OCI-LY7 (cell line): ENCODE measurements at regions not wholly inside any gene's neighbourhood (a gene's known extent, or its start where the extent isn't known, plus 50 kb on each side); places are given as distances from the start of the nearest gene placed in this dataset.

Source experiments
- EZH2phosphoT487 ChIP-seq: fragments of 200-600 bp; sonication (generic); IDR thresholded peaks from 2 replicates; pipeline ENCODE4 v1.6.1; 2018; ENCODE audit warnings: low read depth, borderline replicate concordance, mild to moderate bottlenecking, mixed run types, antibody characterized with exemption, low read length, moderate library complexity, mixed read lengths
- TF ChIP-seq, protein P1 (sequence below): fragments of 200-600 bp; sonication (generic); conservative IDR thresholded peaks from 2 replicates; pipeline ENCODE4 v1.5.1; 2014; ENCODE audit warnings: mild to moderate bottlenecking, antibody characterized with exemption, low read length, moderate library complexity, mixed read lengths

- TF ChIP-seq, protein P1, sequence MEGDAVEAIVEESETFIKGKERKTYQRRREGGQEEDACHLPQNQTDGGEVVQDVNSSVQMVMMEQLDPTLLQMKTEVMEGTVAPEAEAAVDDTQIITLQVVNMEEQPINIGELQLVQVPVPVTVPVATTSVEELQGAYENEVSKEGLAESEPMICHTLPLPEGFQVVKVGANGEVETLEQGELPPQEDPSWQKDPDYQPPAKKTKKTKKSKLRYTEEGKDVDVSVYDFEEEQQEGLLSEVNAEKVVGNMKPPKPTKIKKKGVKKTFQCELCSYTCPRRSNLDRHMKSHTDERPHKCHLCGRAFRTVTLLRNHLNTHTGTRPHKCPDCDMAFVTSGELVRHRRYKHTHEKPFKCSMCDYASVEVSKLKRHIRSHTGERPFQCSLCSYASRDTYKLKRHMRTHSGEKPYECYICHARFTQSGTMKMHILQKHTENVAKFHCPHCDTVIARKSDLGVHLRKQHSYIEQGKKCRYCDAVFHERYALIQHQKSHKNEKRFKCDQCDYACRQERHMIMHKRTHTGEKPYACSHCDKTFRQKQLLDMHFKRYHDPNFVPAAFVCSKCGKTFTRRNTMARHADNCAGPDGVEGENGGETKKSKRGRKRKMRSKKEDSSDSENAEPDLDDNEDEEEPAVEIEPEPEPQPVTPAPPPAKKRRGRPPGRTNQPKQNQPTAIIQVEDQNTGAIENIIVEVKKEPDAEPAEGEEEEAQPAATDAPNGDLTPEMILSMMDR: no peak
- TF ChIP-seq EZH2phosphoT487: no peak
These were observed 135.8 kb upstream of the CITED2 start for GRCh38 chr6:139510040-139510790.
